HL-60 (cell line): ENCODE measurements at regions not wholly inside any gene's neighbourhood (a gene's known extent, or its start where the extent isn't known, plus 50 kb on each side); places are given as distances from the start of the nearest gene placed in this dataset.
A peak's percentile ranks its signal among the peaks of the same experiment; 100 is the strongest.

Experiments used
- DNase-seq, 2 experiments: peaks; one replicate each; pipeline ENCODE4 v3.0.0-alpha.2; 2010 to 2020; ENCODE audit warnings: low read depth in 1 of 2, low spot score in 1 of 2
- H3K27ac ChIP-seq: fragments of 250-450 bp; sonication (Bioruptor Pico); replicated peaks from 2 replicates; pipeline ENCODE4 v1.5.1; 2020; ENCODE audit warnings: mild to moderate bottlenecking, moderate library complexity
- H3K27me3 ChIP-seq: fragments of 250-450 bp; sonication (Bioruptor Pico); 2 replicates; pipeline ENCODE4 v1.5.1; 2021; ENCODE audit warnings: mild to moderate bottlenecking, moderate library complexity; ENCODE audit not compliant: insufficient read depth, poor library complexity, severe bottlenecking
- H3K4me3 ChIP-seq: replicated peaks from 2 replicates; pipeline ENCODE4 v1.5.1; 2011; ENCODE audit warnings: mild to moderate bottlenecking, control low read depth, low read length; ENCODE audit not compliant: insufficient read depth
- GABPA ChIP-seq: IDR thresholded peaks from 2 replicates; pipeline ENCODE4 v1.6.1; 2012; ENCODE audit warnings: low read depth
- POLR2AphosphoS5 ChIP-seq: IDR thresholded peaks from 2 replicates; pipeline ENCODE4 v1.6.1; 2012; ENCODE audit warnings: low read depth
- SPI1 ChIP-seq: IDR thresholded peaks from 2 replicates; pipeline ENCODE4 v1.6.1; 2012; ENCODE audit warnings: low read depth, mild to moderate bottlenecking, borderline replicate concordance
- TF ChIP-seq, protein P1 (sequence below): IDR thresholded peaks from one replicate; pipeline ENCODE4 v1.5.1; 2011; ENCODE audit warnings: low read length, control low read depth, inconsistent platforms; ENCODE audit not compliant: insufficient read depth
- TF ChIP-seq, protein P2 (sequence below): IDR thresholded peaks from 2 replicates; pipeline ENCODE4 v1.6.1; 2012; ENCODE audit warnings: low read depth; ENCODE audit not compliant: insufficient replicate concordance

DNA sequence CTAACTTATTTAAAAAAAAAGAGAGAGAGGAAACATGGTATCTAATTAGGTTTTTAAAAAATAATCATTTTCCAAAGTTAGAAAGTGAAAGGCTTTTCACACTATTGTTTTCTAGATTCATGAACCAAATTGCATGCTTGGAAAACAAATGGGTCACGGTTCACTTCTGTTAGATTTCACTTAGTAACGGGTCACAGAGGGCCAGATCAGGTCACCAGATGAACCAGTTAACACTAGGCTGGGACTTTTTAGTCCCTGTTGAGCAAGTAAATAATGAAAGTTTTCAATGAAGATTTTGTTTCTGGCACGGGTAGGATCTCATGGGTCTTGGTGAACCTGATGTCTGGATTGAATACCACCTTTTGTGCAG, 207.2 kb upstream of the RFX3 start:
- no peak for DNase-seq
- TF ChIP-seq SPI1 = no peak
- no peak for TF ChIP-seq POLR2AphosphoS5
- TF ChIP-seq, protein P1, sequence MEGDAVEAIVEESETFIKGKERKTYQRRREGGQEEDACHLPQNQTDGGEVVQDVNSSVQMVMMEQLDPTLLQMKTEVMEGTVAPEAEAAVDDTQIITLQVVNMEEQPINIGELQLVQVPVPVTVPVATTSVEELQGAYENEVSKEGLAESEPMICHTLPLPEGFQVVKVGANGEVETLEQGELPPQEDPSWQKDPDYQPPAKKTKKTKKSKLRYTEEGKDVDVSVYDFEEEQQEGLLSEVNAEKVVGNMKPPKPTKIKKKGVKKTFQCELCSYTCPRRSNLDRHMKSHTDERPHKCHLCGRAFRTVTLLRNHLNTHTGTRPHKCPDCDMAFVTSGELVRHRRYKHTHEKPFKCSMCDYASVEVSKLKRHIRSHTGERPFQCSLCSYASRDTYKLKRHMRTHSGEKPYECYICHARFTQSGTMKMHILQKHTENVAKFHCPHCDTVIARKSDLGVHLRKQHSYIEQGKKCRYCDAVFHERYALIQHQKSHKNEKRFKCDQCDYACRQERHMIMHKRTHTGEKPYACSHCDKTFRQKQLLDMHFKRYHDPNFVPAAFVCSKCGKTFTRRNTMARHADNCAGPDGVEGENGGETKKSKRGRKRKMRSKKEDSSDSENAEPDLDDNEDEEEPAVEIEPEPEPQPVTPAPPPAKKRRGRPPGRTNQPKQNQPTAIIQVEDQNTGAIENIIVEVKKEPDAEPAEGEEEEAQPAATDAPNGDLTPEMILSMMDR = no peak
- TF ChIP-seq GABPA = no peak
- TF ChIP-seq, protein P2, sequence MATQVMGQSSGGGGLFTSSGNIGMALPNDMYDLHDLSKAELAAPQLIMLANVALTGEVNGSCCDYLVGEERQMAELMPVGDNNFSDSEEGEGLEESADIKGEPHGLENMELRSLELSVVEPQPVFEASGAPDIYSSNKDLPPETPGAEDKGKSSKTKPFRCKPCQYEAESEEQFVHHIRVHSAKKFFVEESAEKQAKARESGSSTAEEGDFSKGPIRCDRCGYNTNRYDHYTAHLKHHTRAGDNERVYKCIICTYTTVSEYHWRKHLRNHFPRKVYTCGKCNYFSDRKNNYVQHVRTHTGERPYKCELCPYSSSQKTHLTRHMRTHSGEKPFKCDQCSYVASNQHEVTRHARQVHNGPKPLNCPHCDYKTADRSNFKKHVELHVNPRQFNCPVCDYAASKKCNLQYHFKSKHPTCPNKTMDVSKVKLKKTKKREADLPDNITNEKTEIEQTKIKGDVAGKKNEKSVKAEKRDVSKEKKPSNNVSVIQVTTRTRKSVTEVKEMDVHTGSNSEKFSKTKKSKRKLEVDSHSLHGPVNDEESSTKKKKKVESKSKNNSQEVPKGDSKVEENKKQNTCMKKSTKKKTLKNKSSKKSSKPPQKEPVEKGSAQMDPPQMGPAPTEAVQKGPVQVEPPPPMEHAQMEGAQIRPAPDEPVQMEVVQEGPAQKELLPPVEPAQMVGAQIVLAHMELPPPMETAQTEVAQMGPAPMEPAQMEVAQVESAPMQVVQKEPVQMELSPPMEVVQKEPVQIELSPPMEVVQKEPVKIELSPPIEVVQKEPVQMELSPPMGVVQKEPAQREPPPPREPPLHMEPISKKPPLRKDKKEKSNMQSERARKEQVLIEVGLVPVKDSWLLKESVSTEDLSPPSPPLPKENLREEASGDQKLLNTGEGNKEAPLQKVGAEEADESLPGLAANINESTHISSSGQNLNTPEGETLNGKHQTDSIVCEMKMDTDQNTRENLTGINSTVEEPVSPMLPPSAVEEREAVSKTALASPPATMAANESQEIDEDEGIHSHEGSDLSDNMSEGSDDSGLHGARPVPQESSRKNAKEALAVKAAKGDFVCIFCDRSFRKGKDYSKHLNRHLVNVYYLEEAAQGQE = no peak
- Histone ChIP-seq H3K27ac (no peak overlapping the region), H3K4me3 (no peak overlapping the region), H3K27me3 (no peaks in the 10 kb centered on the region)

DNA sequence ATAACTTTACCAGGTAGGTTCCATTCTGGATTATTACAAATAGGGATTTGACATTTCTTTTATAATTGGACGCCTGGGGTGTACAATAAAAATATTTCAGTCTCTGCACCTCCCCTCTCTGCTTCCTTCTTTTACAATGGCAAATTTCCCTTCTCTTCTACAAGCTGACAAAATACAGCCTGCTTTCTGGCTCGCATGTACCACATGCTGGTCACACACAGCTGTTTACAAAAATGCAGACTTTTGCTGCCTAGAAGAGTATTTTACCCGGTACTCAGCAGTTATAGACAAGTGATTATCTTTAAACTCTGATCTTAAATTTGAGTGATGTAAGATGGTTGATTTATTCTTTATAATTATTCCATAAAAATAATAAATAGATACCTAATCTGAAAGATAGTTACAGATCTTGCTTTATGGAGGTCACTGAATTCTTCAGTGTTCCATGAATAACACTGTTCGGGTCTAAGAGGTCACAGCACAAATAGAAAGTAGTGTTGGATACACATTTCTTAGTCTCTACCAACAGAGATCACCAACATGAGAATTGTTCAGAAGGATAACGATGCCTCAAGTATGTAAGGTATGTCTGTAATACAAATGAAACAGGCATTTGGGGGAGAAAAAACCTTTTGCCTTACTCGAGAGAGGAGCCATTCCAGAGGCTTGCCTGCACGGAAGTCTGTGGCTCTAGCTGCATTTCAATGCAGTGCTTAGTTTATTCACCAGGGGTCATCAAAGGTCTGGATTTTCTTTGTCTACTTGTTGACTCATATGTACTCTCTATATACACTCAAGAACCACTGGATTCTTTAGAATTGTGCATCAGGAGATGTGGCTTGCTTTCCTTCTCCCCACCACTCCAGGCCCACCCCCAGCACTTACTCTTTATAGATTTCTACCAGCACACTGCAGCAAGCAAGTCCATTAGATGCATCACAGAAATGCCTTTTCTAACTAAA, 206.6 kb upstream of the RFX3 start:
- H3K4me3 ChIP-seq = no peak overlapping the region
- DNase-seq = peak; percentile 54 to 73
- no peak overlapping the region for H3K27ac ChIP-seq
- TF ChIP-seq SPI1 (peak; percentile 21; the same call in 1 of the 2 replicates), GABPA (no peak)
- TF ChIP-seq, protein P1 = peak; percentile 61
- no peaks in the 10 kb centered on the region for H3K27me3 ChIP-seq

DNA sequence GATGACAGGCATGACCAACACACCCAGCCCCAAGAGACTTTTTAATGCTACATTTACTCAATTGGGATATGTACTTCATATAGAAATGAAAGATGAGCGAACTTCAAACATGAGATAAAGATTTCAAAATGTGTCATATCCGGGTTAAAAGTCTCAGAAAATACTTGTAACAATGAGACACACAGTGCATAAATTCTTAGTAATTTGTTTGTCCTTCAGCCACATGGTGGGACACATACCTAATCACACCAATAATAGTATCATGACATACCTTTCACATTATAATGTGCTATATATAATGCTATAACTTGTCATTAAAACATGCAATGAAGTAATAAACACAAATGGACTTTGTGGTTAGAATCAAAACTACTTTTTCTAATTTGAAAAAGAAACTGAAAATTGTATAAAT, 204.7 kb upstream of the RFX3 start:
- Histone ChIP-seq H3K27ac (no peak overlapping the region), H3K4me3 (no peak overlapping the region), H3K27me3 (no peaks in the 10 kb centered on the region)
- TF ChIP-seq SPI1 = no peak
- TF ChIP-seq, protein P2 = no peak
- TF ChIP-seq, protein P1 = no peak
- TF ChIP-seq POLR2AphosphoS5 = no peak
- TF ChIP-seq GABPA = no peak
- DNase-seq = no peak
